ENCODE measurements at regions not wholly inside any gene's neighbourhood (a gene's known extent, or its start where the extent isn't known, plus 50 kb on each side); places are given as distances from the start of the nearest gene placed in this dataset.
A peak's percentile ranks its signal among the peaks of the same experiment; 100 is the strongest.

DNA sequence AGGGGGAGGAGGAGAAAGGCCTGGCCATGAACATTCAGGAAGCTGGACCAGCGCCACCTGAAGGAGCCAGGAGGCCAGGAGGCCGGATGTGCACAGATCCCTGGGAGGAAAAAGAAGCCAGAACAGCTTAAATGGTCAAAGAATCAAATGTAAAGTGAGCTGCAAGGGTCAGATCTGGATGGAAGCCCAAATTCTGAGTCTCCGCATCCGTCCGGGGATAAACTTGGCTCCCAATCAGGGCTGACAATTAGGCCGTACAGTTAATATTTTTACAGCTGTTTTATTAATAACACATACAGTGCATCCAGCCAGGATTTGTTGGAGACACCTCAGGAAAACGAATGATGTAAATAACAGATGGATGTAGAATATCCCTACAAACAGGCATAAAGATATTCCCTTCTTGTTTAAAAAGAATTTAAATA is 495.1 kb upstream of the TCF4 start:
- H3K4me1 ChIP-seq: peaks cover 0 to 16% (median 10%) of the 10 kb centered on the region in 3 donors
- WGBS, 2 donors: 37 to 43% methylated on average over 7 of the region's 7 CpGs
- no peak for DNase-seq
- intact Hi-C loops (cut with DNase I): no loop called here
- no peaks in the 10 kb centered on the region for H3K9me3 ChIP-seq
- H3K27ac ChIP-seq: peak overlapping the region in 2 of 4 donors; percentile 10 to 38
- TF ChIP-seq CTCF (IDR thresholded peaks at IDR 0.05): no peak
- TF ChIP-seq POLR2A (IDR thresholded peaks at IDR 0.05): no peak
- no peaks in the 10 kb centered on the region for H3K27me3 ChIP-seq
- no peaks in the 10 kb centered on the region for H3K36me3 ChIP-seq
- H3K4me3 ChIP-seq: no peak overlapping the region

DNA sequence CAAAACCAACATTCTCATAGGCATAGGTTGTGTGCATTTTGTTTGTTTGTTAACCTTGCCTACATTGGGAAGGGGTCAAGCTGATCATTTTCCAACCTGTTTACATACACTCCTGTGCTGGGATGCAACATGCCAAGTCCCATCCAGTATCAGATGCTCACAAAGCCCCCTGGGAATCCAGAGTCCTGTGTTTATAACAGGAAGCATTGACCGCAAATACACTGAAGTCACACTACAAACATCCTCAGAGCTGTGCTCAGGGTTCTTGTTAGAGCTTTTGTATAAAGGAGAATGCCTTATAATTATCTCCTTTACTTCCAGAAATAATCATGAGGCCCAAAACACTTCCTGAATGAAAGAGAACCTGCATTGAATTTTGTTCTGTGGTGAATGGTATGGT is 488.7 kb upstream of the TCF4 start:
- H3K9me3 ChIP-seq: no peaks in the 10 kb centered on the region
- no peak for DNase-seq
- no peaks in the 10 kb centered on the region for H3K4me1 ChIP-seq
- no peak overlapping the region for H3K4me3 ChIP-seq
- WGBS, 2 donors: 88 to 100% methylated on average over 1 of the region's 1 CpG
- no peak for TF ChIP-seq POLR2A (IDR thresholded peaks at IDR 0.05)
- TF ChIP-seq CTCF (IDR thresholded peaks at IDR 0.05): no peak
- H3K27ac ChIP-seq: no peak overlapping the region
- H3K36me3 ChIP-seq: no peaks in the 10 kb centered on the region
- intact Hi-C loops (cut with DNase I): no loop called here
- H3K27me3 ChIP-seq: no peaks in the 10 kb centered on the region

DNA sequence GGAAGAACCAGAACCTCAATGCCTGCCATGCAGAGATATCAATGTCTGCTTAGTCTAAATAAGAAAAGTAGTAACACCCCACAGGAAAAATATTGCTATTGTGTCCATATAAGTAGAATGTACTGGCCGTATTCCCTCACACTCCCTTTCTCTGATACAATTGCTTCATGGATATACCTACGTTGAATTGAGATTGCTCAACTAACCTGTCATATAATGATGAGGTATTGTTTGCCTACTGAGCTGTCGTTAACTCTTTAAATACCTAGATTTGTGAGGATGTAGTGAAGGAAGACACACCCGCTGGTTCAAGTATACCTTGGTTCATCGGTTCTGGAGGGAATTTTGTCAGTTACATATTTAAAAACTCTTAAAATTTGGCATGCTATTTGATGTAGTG is 480.7 kb upstream of the TCF4 start:
- Histone ChIP-seq H3K4me1 (peaks cover 0 to 22% (median 4%) of the 10 kb centered on the region in 3 donors), H3K27ac (peak overlapping the region in 1 of 4 donors; percentile 65), H3K9me3 (no peaks in the 10 kb centered on the region), H3K36me3 (no peaks in the 10 kb centered on the region), H3K27me3 (no peaks in the 10 kb centered on the region), H3K4me3 (no peak overlapping the region)
- WGBS, 2 donors: 49 to 52% methylated on average over 5 of the region's 5 CpGs
- no peak for DNase-seq
- intact Hi-C loops (cut with DNase I): no loop called here
- TF ChIP-seq POLR2A (IDR thresholded peaks at IDR 0.05) (no peak), CTCF (IDR thresholded peaks at IDR 0.05) (no peak)

- no peak for TF ChIP-seq CTCF (IDR thresholded peaks at IDR 0.05)
- TF ChIP-seq POLR2A (IDR thresholded peaks at IDR 0.05): no peak
- WGBS, 2 donors: 68 to 74% methylated on average over 2 of the region's 2 CpGs
- no peaks in the 10 kb centered on the region for H3K36me3 ChIP-seq
- H3K4me1 ChIP-seq: peaks cover 0 to 22% (median 4%) of the 10 kb centered on the region in 3 donors
- no peaks in the 10 kb centered on the region for H3K27me3 ChIP-seq
- H3K27ac ChIP-seq: peak overlapping the region in 2 of 4 donors; percentile 28 to 65
- no peak for DNase-seq
- intact Hi-C loops (cut with DNase I): no loop called here
- H3K9me3 ChIP-seq: no peaks in the 10 kb centered on the region
- H3K4me3 ChIP-seq: no peak overlapping the region
Measured at GRCh38 chr18:56067969-56068671, 480.1 kb upstream of the TCF4 start.

- Histone ChIP-seq H3K27ac (no peak overlapping the region), H3K27me3 (no peaks in the 10 kb centered on the region), H3K9me3 (no peaks in the 10 kb centered on the region), H3K4me3 (no peak overlapping the region), H3K4me1 (peaks cover 0 to 22% (median 4%) of the 10 kb centered on the region in 3 donors), H3K36me3 (no peaks in the 10 kb centered on the region)
- no peak for DNase-seq
- TF ChIP-seq POLR2A (IDR thresholded peaks at IDR 0.05) (no peak), CTCF (IDR thresholded peaks at IDR 0.05) (no peak)
- 79 to 82% methylated on average over 7 of the region's 7 CpGs for WGBS, 2 donors
- intact Hi-C loops (cut with DNase I): no loop called here
Measured at GRCh38 chr18:56067214-56067894, 479.4 kb upstream of the TCF4 start.
